SHP77 treated with DMSO at 0.1 percent for 48 hours (cell line): ENCODE measurements at regions not wholly inside any gene's neighbourhood (a gene's known extent, or its start where the extent isn't known, plus 50 kb on each side); places are given as distances from the start of the nearest gene placed in this dataset.
A peak's percentile ranks its signal among the peaks of the same experiment; 100 is the strongest.
"Not testable (repeated sequence)": the region's sequence is repeated elsewhere in the genome, so short reads cannot be mapped to it uniquely, and the experiment has no call there.

ENCODE experiments used
- DNase-seq: peaks from one replicate; lab custom pipeline; 2025; lab: John Stamatoyannopoulos, UW

GRCh38 chr21:28523367-28523766, 469.3 kb downstream of the LTN1 start:
- no peak for DNase-seq

GRCh38 chr21:28522014-28522799, 470.5 kb downstream of the LTN1 start:
- DNase-seq, result peak; percentile 13

GRCh38 chr21:28518630-28519029, 474.0 kb downstream of the LTN1 start:
- no peak for DNase-seq

GRCh38 chr21:28516991-28517592, 475.6 kb downstream of the LTN1 start:
- peak; percentile 58 for DNase-seq

- DNase-seq, result no peak
Measured at GRCh38 chr21:28516021-28516420, 476.7 kb downstream of the LTN1 start.

GRCh38 chr21:28513428-28513827, 479.2 kb downstream of the LTN1 start:
- DNase-seq, result no peak

- no peak for DNase-seq
Measured at GRCh38 chr21:28509031-28509430, 483.6 kb downstream of the LTN1 start.

- DNase-seq, result no peak
Measured at GRCh38 chr21:28508126-28508525, 484.6 kb downstream of the LTN1 start.

GRCh38 chr21:28496517-28496916, 496.2 kb downstream of the LTN1 start:
- DNase-seq, result no peak

- no peak for DNase-seq
Measured at GRCh38 chr21:28492127-28492526, 500.6 kb downstream of the LTN1 start.

- no peak for DNase-seq
Measured at GRCh38 chr21:28489821-28490350, 502.8 kb downstream of the LTN1 start.

GRCh38 chr21:28489162-28489561, 503.5 kb downstream of the LTN1 start:
- DNase-seq, result no peak

GRCh38 chr21:28487455-28488070, 505.1 kb downstream of the LTN1 start:
- DNase-seq, result no peak

- no peak for DNase-seq
Measured at GRCh38 chr21:28485301-28486022, 507.2 kb downstream of the LTN1 start.

- DNase-seq, result no peak
Measured at GRCh38 chr21:28483301-28484035, 509.2 kb downstream of the LTN1 start.

- DNase-seq, result no peak
Measured at GRCh38 chr21:28482657-28483056, 510.0 kb downstream of the LTN1 start.

GRCh38 chr21:28480470-28480869, 512.2 kb downstream of the LTN1 start:
- no peak for DNase-seq

GRCh38 chr21:28473530-28474220, 519.0 kb downstream of the LTN1 start:
- no peak for DNase-seq

- DNase-seq, result not testable (repeated sequence)
Measured at GRCh38 chr21:28472543-28472942, 520.1 kb downstream of the LTN1 start.

- DNase-seq, result no peak
Measured at GRCh38 chr21:28464988-28465387, 527.7 kb downstream of the LTN1 start.

GRCh38 chr21:28464095-28464494, 528.6 kb downstream of the LTN1 start:
- DNase-seq, result no peak
